ENCODE measurements at regions not wholly inside any gene's neighbourhood (a gene's known extent, or its start where the extent isn't known, plus 50 kb on each side); places are given as distances from the start of the nearest gene placed in this dataset.

DNA sequence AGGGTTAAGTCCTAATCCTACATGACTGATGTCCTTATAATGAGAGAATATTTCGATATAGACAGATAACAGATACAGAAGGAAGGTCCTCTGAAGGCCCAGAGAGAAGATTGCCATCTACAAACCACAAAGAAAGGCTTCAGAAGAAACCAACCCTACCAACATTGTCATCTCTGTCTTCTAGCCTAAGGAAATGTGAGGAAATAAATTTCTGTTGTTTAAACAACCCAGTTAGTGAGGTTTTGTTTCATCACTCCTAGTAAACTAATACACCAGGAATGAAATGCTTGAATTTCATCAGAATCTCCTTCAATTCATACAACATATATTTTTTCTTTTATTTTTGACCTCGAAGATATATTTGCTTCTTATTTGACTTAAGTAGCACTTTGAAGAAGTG, 1527.8 kb downstream of the STIM2 start:
- Histone ChIP-seq H3K36me3 (ENCODE audit: control insufficient read depth, insufficient read depth, low read length) (no peaks in the 10 kb centered on the region), H3K27me3 (replicated peaks; ENCODE audit: control insufficient read depth, insufficient read depth, low read length) (no peaks in the 10 kb centered on the region), H3K4me3 (replicated peaks; ENCODE audit: low read depth, low read length) (no peak overlapping the region)
- no peak for DNase-seq (ENCODE audit: extremely low read depth, insufficient read length)
- TF ChIP-seq, protein P1, sequence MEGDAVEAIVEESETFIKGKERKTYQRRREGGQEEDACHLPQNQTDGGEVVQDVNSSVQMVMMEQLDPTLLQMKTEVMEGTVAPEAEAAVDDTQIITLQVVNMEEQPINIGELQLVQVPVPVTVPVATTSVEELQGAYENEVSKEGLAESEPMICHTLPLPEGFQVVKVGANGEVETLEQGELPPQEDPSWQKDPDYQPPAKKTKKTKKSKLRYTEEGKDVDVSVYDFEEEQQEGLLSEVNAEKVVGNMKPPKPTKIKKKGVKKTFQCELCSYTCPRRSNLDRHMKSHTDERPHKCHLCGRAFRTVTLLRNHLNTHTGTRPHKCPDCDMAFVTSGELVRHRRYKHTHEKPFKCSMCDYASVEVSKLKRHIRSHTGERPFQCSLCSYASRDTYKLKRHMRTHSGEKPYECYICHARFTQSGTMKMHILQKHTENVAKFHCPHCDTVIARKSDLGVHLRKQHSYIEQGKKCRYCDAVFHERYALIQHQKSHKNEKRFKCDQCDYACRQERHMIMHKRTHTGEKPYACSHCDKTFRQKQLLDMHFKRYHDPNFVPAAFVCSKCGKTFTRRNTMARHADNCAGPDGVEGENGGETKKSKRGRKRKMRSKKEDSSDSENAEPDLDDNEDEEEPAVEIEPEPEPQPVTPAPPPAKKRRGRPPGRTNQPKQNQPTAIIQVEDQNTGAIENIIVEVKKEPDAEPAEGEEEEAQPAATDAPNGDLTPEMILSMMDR (IDR thresholded peaks at IDR 0.05; ENCODE audit: insufficient read depth, low read length, poor library complexity, severe bottlenecking) = no peak

DNA sequence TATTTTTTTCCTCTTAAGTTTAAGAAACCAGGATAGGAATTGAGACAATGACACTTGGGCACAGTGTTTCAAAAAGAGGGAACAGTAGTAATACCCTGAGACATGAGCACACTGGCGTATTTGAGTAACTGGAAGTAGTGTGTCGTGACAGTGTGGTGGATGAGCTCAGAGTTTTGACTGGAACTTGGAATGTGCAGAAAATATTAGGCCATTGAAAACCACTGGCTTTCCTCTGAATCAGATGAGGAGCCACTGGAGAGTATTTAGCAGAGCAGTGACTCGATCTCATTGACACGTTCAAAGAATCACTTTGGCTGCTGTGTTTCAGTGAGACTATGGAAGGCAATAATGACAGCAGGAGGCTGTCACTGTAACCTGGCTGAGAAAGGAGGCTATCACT, 1531.2 kb downstream of the STIM2 start:
- no peaks in the 10 kb centered on the region for H3K36me3 ChIP-seq (ENCODE audit: control insufficient read depth, insufficient read depth, low read length)
- no peaks in the 10 kb centered on the region for H3K27me3 ChIP-seq (replicated peaks; ENCODE audit: control insufficient read depth, insufficient read depth, low read length)
- DNase-seq (ENCODE audit: extremely low read depth, insufficient read length) = no peak

DNA sequence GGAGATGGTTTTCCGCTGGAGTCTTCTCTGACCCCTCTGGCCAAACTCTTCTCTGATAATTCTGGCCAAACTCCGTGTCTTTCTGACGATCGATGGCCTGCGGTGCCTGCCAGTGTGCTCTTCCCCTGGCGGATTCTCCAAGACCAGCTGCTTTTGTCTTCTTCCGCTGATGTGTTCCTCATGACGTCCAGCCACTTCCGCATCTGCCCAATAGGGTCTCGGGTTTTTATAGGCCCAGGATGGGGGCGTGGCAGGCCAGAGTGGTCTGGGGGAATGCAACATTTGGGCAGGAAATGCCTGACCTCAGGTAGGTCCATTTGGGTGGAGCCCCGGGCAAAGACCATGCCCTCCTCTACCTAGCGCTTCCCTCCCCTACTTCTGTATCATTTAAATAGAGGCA, 1542.1 kb downstream of the STIM2 start:
- no peaks in the 10 kb centered on the region for H3K36me3 ChIP-seq (ENCODE audit: control insufficient read depth, insufficient read depth, low read length)
- no peak for DNase-seq (ENCODE audit: extremely low read depth, insufficient read length)
- no peaks in the 10 kb centered on the region for H3K27me3 ChIP-seq (replicated peaks; ENCODE audit: control insufficient read depth, insufficient read depth, low read length)
- no peak overlapping the region for H3K4me3 ChIP-seq (replicated peaks; ENCODE audit: low read depth, low read length)
- TF ChIP-seq, protein P1 (IDR thresholded peaks at IDR 0.05; ENCODE audit: insufficient read depth, low read length, poor library complexity, severe bottlenecking) = no peak

More for the DNA sequence above, 1531.2 kb downstream of the STIM2 start:
- TF ChIP-seq, protein P1 (IDR thresholded peaks at IDR 0.05; ENCODE audit: insufficient read depth, low read length, poor library complexity, severe bottlenecking) = no peak
- no peak overlapping the region for H3K4me3 ChIP-seq (replicated peaks; ENCODE audit: low read depth, low read length)

DNA sequence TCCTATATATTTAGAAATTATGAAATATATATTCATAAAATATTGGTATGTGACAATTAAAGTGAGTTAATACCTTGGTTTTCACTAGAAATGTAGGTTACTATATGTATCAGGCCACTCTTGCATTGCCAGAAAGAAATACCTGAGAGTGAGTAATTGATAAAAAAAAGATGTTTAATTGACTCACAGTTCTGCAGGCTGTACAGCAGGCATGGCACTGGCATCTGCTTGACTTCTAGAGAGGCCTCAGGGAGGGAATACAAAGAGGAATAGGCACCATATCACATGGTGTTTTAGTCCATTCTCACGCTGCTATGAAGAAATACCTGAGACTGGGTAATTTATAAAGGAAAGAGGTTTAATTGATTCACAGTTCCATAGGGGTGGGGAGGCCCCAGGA, 1560.6 kb downstream of the STIM2 start:
- DNase-seq (ENCODE audit: extremely low read depth, insufficient read length) = no peak
- H3K4me3 ChIP-seq (replicated peaks; ENCODE audit: low read depth, low read length) = no peak overlapping the region
- TF ChIP-seq, protein P1 (IDR thresholded peaks at IDR 0.05; ENCODE audit: insufficient read depth, low read length, poor library complexity, severe bottlenecking) = no peak

DNA sequence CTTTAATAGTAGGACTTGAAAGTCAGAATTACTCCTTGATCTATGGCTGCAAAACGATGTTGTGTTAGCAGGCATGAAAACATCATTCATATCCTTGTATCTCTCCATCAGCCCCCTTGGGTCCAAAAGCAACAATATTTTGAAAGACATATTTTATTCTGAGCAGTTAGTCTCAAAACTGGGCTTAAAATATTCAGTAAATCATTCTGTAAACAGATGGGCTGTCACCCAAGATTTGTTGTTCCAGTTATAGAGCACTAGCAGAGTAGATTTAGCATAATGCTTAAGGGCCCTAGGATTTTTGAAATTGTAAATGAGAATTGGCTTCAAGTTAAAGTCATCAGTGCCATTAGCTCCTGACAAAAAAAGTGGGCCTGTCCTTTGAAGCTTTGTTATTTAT, 1565.6 kb downstream of the STIM2 start:
- TF ChIP-seq, protein P1 (IDR thresholded peaks at IDR 0.05; ENCODE audit: insufficient read depth, low read length, poor library complexity, severe bottlenecking) = no peak
- no peaks in the 10 kb centered on the region for H3K36me3 ChIP-seq (ENCODE audit: control insufficient read depth, insufficient read depth, low read length)
- DNase-seq (ENCODE audit: extremely low read depth, insufficient read length) = no peak
- H3K4me3 ChIP-seq (replicated peaks; ENCODE audit: low read depth, low read length) = no peak overlapping the region
- no peaks in the 10 kb centered on the region for H3K27me3 ChIP-seq (replicated peaks; ENCODE audit: control insufficient read depth, insufficient read depth, low read length)

More for the DNA sequence above, 1560.6 kb downstream of the STIM2 start:
- H3K36me3 ChIP-seq (ENCODE audit: control insufficient read depth, insufficient read depth, low read length) = no peaks in the 10 kb centered on the region
- H3K27me3 ChIP-seq (replicated peaks; ENCODE audit: control insufficient read depth, insufficient read depth, low read length) = no peaks in the 10 kb centered on the region
